Suprapubic skin (tissue), 4 donors: ENCODE measurements at regions not wholly inside any gene's neighbourhood (a gene's known extent, or its start where the extent isn't known, plus 50 kb on each side); places are given as distances from the start of the nearest gene placed in this dataset.

ENCODE experiments used
- CTCF ChIP-seq, 2 donors: fragments of 200-600 bp in 1 of 2; fragments of 450-650 bp in 1 of 2; sonication (generic) in 1 of 2; IDR thresholded peaks; one replicate each; pipeline ENCODE4 v1.5.1; 2016 to 2019; ENCODE audit warnings: antibody characterized with exemption in 2 of 2, mild to moderate bottlenecking in 1 of 2, moderate library complexity in 1 of 2
- POLR2A ChIP-seq, 2 donors: fragments of 450-650 bp; IDR thresholded peaks; one replicate each; pipeline ENCODE4 v1.6.1; 2017; ENCODE audit warnings: antibody characterized with exemption in 2 of 2, mild to moderate bottlenecking in 2 of 2, moderate library complexity in 2 of 2
- POLR2AphosphoS5 ChIP-seq, 3 donors: sonication (generic); formaldehyde crosslinking; IDR thresholded peaks; one replicate each; pipeline ENCODE4 v1.6.1; 2017; ENCODE audit warnings: antibody characterized with exemption in 3 of 3

- TF ChIP-seq CTCF (IDR thresholded peaks at IDR 0.05) (no peak), POLR2A (IDR thresholded peaks at IDR 0.05) (no peak), POLR2AphosphoS5 (IDR thresholded peaks at IDR 0.05) (no peak)
Observed at GRCh38 chr2:128547667-128548066, 229.0 kb upstream of the HS6ST1 start.
